ENCODE measurements at regions not wholly inside any gene's neighbourhood (a gene's known extent, or its start where the extent isn't known, plus 50 kb on each side); places are given as distances from the start of the nearest gene placed in this dataset.

GRCh38 chr1:87246436-87246835 lies 82.2 kb upstream of the LMO4 start:
- TF ChIP-seq CTCF (IDR thresholded peaks at IDR 0.05) (no peak), YY1 (IDR thresholded peaks at IDR 0.05; ENCODE audit: low read depth) (no peak), NFIC (IDR thresholded peaks at IDR 0.05; ENCODE audit: borderline replicate concordance) (no peak), RAD21 (IDR thresholded peaks at IDR 0.05; ENCODE audit: low read length) (no peak), EP300 (IDR thresholded peaks at IDR 0.05; ENCODE audit: borderline replicate concordance in 1 of 2, low read depth in 1 of 2, low read length in 1 of 2) (no peak), REST (IDR thresholded peaks at IDR 0.05; ENCODE audit: low read depth, low read length) (no peak), MAX (IDR thresholded peaks at IDR 0.05; ENCODE audit: low read depth) (no peak), JUND (IDR thresholded peaks at IDR 0.05) (no peak), CHD2 (IDR thresholded peaks at IDR 0.05; ENCODE audit: low read length, partially characterized antibody) (no peak)

Data from SK-N-SH (cell line).